Stimulated activated CD8-positive, alpha-beta memory T cell treated with anti-CD3 and anti-CD28 coated beads, Interleukin-15, amount 100 ng/mL, for 48 hours (primary cell): ENCODE measurements at regions not wholly inside any gene's neighbourhood (a gene's known extent, or its start where the extent isn't known, plus 50 kb on each side); places are given as distances from the start of the nearest gene placed in this dataset.
"Not testable (repeated sequence)": the region's sequence is repeated elsewhere in the genome, so short reads cannot be mapped to it uniquely, and the experiment has no call there.

Experiments
- DNase-seq, 2 donors: peaks; one replicate each; pipeline ENCODE4 v3.0.0-alpha.2; 2020; ENCODE audit warnings: low read depth in 2 of 2

DNA sequence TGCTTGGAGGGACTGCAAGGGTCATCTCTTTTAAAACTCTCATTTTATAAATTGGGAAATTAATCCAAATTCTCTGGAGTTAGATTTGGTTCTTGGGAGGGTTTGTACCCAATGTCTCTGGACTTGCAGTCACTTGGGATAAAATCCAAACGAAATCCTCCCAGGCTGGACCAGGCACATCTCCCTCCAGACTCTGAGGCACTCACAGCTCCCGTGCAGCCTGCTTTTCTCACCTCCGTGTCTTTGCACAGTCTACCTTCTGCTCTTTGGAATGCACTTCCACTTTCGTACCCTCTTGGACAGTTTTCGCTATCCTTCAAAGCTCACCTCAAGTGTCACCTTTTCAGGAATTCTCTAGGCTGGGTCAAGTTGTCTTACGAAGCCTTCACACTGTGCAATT, 166.3 kb downstream of the MYCN start:
- DNase-seq, result no peak

GRCh38 chr2:16105669-16106281, 165.4 kb downstream of the MYCN start:
- DNase-seq, result no peak

DNA sequence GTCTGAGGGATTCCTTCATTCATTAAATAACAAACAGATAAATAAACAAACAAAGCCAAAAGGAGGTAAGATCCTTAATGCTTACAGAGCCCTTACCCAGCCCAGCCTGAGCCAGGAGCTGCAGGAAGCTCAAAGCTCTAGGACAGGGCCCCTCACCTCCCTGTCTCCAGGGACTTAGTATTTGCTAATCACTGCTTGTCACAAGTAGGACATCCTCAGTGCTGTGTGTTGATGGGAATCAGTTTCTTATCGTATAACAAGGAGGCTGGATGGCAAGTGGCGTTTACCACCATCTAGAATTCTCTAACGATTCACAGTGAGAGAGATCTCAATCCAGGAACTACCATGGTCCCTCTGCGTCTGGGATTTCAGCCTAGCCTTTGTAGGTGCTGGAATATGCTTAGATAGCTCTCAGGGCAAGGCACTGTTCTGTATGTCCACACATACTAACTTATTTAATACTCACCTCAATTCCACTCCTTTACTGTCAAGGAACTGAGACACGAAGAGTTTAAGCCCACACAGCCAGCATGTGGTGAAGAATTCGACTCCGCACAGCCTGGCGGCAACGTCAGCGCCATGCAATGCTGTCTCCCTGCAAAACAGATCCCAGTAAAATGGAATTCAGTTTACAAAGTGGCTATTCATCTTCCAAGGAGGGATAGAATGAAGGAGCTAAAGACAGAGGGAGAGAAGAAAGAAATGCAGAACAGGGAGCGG, 164.8 kb downstream of the MYCN start:
- no peak for DNase-seq

GRCh38 chr2:16104315-16104948, 164.1 kb downstream of the MYCN start:
- DNase-seq, result no peak

DNA sequence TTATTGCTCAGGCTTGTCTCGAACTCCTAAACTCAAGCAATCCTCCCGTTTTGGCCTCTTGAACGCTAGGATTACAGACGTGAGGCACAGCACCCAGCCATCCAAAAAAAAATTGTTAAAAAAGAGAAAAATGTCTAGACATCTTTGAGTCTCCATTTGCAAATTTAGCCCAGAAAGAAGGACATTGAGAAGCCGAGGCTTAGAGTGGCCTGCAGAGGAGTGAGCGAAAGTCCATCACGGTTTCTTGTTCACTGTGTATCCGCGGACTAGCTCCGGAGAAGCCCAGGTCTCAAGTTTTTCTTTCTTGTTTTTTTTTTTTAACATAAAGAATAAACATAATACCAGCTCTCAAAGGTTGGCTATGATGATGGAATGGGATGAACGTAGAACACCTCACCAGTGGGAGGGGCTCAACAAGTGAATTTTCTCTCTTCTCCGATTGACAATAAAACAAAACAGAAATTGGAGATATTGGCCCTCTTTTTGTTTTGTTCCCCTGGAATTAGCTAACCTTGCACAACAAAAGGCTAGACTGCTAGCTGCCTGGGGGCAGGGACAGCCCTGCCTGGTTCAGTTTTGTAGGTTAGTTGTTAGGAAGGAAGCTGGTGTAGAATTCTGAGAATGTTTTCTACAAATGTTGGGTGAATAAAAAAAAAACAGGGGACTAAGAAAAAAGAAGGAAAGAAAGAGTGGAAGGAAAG, 163.4 kb downstream of the MYCN start:
- DNase-seq, result no peak

DNA sequence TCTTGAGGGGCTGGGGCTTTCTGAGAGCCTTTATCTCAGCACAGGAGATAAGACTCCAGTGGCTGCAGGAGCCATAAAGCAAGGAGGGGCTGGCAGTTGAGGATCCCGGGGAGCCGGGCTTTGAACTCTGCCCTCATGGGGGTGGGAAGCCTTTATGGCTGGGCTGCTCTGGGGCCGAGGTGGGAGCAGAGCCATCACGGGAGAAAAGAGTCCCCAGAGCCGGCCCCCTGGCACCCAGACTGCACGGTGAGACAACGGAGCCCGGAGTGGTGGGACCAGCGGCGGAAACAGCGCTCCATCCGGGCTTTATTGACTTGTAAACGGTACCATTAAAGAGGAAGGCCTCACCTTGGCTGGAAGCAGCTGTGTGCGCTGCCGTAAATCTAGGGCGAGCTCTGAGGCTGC, 162.6 kb downstream of the MYCN start:
- DNase-seq, result no peak

- DNase-seq, result no peak
These were observed 162.1 kb downstream of the MYCN start for GRCh38 chr2:16102358-16102975.

- DNase-seq, result no peak
These were observed 160.8 kb downstream of the MYCN start for GRCh38 chr2:16101196-16101595.

DNA sequence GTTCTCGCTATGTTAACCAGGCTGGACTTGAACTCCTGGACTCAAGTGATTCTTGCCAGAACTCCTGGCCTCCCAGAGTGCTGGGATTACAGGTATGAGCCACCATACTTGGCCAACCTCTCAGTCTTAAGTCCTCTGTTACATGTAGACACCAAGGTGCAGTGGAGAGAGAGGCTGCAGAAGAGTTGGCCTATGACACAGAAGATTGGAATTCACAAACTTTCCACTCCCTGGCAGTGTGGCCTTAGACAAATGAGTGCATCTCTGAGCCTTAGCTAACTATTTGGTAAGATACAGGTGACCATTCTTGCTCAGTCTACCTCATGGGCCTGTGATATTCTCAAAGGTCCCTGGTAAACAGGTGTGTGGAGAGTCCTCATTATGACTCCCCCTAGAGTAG, 159.7 kb downstream of the MYCN start:
- no peak for DNase-seq

DNA sequence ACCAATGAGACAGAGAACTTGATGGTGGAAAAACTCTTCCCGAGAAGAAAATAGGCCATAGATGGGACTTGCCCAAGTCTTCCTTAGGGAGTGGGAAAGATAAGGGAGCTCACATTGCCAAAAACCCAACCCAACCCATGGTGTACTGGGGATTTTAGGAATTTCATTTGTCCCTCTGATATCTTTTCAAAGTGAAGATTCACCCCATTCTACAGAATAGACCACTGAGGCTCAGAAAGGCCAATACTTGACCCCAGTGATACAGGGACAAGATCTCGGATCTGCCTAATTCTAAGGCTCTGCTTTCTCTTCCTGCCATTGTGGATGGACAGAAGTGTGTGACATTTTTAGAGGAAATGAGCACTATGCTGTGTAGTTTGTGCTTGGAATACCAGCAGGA, 159.0 kb downstream of the MYCN start:
- no peak for DNase-seq

DNA sequence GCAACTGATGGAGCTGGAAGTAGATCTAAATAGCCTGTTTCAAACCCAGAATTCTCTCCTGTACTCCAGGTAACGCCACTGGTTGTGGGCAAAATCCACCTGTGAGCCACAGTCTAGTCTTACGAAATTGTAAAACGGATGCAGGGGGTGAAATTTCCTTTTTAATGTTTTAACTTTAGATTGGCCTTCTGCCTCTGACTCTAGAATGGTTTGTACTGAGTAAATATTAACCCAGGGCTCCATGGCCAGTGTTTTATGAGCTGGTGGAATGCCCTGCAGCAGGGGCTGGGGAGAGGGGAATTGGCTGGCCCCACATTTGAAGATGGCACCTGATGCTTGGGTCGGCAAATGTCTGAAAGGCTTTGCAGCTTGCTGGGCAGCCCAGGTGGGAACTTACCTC, 156.6 kb downstream of the MYCN start:
- DNase-seq, result no peak

DNA sequence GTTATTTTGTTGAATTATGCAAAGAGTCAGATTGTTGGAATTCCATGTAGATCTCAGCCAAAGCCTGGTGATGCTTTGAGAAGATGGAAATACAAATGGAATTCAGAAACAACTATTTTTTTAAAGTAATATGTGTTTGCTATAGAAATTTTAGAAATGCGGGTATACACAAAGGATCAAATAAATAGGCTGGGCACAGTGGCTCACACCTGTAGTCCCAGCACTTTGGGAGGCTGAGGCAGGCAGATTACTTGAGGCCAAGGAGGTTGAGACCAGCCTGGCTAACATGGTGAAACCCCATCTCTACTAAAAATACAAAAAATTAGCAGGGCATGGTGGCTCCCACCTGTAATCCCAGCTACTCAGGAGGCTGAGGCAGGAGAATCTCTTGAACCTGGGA, 155.1 kb downstream of the MYCN start:
- DNase-seq, result not testable (repeated sequence)

DNA sequence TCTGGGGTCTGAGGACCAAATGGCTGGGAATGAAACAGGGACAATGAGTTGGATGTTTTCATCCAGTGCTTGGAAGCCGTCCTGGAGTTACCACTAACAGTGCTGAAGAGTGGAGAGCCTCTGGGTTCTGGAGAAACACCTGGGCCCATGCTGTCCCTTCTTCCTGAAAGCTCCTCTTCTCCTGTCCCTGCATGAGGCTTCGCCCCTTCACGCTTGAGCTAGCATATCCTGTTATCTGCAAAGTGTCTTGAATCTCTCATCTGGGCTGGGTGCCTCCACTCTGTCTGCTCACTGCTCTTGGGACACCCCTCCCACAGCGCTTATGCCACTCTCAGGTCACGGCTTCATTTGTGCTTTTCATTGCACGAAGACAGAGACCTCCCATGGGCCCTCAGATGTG, 154.5 kb downstream of the MYCN start:
- no peak for DNase-seq

GRCh38 chr2:16093639-16094529, 153.5 kb downstream of the MYCN start:
- no peak for DNase-seq

GRCh38 chr2:16092861-16093638, 152.7 kb downstream of the MYCN start:
- DNase-seq, result no peak

GRCh38 chr2:16091576-16092282, 151.4 kb downstream of the MYCN start:
- DNase-seq, result no peak

DNA sequence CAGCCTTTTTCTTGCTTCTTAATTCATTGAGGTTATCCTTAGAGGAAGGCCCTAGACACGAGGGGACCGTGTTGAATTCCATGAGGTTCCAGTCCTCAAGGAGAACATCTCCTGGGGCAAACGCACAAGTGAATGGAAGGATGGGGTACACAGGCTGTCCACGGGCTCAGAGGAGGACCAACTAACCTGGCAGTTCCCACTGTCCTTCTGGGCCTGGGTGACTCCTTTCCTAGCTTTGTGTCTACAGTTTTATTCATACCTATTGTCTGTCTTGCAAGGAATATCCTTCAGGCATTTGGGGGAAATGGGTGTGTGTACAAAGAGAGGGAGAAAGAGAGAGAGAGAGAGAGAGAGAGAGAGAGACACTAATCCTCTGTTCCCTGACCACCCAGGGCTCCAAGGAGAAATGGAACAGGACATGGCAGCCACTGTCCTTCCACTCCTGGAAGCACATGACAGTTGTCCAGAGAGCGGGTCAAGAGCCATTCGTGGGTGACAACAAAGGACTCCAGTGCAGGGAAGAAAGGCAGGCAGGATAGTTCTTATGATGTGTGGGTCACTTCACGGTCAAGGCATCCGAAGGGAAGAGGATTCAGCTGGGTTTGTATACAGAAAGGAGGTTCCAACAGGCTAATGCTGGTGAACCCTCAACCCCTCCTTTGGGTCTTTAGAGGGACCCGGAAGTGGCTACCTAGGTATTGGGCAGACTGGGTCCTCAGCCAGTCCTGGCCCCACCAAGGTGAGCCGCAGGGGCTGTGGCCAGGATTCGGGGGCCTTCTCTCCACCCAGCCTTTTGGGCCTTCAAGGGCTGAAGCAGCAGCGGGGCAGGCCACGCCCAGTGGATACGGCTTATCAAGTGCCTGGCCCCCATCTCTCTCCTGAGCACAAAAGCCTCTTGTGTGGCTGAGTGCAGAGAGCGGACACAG, 150.6 kb downstream of the MYCN start:
- DNase-seq, result no peak

DNA sequence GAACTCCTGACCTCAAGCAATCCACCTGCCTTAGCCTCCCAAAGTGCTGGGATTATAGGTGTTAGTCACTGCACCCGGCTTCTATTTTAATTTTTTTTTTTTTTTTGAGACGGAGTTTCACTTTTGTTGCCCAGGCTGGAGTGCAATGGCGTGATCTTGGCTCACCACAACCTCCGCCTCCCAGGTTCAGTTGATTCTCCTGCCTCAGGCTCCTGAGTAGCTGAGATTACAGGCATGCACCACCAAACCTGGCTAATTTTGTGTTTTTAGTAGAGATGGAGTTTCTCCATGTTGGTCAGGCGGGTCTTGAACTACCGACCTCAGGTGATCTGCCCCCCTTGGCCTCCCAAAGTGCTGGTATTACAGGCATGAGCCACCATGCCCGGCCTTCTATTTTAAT, 149.1 kb downstream of the MYCN start:
- DNase-seq, result not testable (repeated sequence)

GRCh38 chr2:16088802-16089112, 148.4 kb downstream of the MYCN start:
- no peak for DNase-seq
